ENCODE measurements at regions not wholly inside any gene's neighbourhood (a gene's known extent, or its start where the extent isn't known, plus 50 kb on each side); places are given as distances from the start of the nearest gene placed in this dataset.
A peak's percentile ranks its signal among the peaks of the same experiment; 100 is the strongest.

DNA sequence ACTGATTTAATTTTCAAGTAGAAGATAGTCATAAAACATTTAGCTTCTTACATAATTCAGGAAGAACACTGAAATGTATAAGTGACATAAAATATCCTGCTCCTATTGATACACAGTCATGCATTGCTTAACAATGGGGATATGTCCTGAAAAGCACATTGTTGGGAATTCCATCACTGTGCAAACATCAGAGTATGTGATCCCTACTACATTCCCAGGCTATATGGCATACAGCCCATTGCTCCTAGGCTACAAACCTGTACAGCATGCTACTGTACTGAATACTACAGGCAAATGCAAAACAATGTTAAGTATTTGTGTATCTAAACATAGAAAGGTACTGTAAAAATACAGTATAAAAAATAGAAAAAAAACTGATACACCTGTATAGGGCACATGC lies 723.9 kb upstream of the ARGLU1 start:
- no peak for DNase-seq

DNA sequence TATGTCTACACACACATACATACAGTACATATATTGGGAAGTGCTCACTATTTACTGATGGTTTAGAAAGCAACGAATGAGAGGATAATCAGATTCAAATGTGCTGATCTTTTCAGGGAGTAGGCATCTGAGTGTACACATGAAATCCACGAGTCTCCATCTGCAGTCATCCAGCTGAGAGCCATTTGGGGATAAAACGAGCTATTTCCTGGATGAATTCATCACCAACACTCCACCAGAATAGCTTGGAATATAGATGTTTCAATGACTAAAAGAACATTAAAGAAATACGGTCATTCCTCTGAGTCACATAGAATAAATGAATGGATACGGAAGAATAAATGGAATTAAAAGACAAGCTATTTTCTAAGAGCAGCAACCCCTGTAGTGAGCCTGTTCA lies 721.6 kb upstream of the ARGLU1 start:
- no peak for DNase-seq

DNA sequence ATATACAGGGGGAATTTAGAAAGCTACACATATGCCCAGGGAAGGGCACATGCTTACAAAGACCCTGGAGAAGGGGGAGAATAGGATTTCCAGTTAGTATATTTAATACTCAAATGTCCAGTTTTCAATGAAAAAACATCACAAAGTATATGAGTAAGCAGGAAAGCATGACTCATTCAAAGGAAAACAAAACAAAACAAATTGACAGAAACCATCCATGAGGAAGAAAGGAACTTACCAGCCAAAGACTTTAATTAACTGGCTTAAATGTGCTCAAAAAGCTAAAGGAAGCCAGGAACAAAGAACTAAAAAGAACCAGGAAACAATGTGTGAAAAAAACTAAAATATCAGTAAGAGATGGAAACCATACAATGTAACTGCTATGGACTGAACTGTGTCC lies 716.2 kb upstream of the ARGLU1 start:
- no peak for DNase-seq

DNA sequence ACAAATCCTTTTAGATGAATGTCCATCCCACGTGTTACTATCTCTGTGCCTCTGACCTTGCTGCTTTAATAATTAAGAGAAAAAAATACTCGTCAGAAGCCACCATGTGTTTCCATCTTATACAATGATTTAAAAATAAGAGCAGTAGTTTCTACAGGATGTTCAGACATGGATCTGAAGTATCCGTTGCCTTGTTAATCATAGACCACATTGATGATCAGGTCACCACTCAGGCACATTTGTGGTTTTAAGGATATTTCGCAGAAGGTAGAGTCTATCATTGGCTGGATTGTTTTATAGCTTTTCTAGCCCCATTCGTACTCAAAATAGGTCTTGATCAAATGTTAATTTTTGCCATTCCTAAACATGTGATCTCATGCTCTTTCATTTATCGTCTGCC lies 710.0 kb upstream of the ARGLU1 start:
- DNase-seq = no peak

DNA sequence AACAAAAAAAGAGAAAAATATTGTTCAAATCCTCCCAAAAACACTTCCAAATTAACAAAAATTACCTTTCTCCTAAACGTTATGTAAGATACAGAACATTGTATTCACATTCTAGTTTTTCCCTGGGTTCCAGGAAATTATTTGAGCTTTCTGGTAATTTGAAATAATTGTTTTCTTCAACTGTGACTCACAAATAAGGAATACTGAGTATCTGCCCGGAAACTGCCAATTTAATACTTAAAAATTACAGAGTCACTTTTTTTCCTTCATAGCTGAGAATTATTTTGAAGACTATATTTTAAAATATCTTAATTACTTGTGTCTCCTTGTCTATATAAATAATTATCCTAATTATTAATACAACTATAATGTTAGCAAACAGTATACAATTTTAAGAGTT lies 709.0 kb upstream of the ARGLU1 start:
- no peak for DNase-seq

DNA sequence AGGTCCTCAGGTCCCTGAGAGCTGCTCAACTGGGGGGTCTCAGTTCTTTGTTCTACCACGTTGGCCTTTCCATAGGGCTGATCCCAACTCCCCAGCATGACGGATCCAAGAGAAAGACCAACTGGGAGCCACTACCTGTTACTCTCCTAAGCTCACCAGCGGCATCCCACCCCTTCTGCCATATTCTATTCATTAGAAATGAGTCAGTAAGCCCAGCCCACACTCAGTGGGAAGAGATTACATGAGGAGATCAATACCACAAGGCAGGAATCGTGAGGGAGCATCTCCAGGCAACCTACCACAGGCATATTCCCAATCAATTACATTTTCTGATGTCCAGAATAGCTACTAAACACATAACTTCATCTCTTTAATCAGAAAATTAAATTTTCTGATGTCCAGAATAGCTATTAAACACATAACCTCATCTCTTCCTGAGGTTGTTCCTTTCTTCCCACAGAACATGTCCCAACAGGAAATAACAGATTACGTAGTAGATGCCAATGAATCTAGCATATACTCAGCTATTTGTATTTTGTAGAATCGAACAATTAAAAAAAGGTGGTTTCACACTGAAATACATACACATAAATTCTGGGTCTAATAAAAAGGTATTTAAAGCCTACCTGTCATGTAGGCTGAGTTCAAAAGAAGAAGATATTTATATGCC lies 708.1 kb upstream of the ARGLU1 start:
- DNase-seq = no peak

DNA sequence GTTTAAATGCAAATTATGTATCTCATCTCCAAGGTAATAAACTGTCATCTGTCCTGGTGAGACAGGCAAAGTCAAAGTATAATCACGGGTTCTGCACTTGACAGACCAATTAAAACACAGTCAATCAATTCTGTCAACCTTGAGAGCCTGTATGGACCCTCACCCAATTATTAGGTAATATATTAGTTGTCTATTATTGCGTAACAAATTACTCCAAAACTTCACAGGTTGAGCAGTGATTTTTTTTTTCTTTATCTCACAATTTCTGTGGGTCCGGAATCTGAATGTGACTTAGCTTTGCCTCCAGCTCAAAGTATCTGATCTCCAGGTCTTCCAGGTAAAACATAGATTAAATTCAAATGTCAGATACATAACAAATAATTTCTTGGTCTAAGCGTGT lies 707.4 kb upstream of the ARGLU1 start:
- DNase-seq = no peak

DNA sequence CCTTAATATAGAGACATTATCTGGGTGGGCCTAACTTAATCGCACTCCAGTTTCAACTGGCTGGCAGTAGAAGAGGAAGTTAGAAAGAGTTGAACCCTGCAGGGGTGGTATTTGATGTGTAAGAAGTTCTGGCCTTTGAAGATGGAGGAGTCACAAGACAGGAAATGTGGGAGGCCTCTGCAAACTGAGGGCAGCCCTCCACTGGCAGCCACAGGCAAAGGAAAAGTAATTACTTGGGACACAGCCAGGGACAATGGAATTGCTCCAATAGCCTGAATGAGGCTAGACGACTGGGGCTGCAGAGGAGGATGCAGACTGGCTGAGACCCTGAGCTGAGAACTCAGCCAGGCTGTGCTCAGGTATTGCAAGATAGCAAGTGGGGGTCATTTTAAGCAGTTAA lies 703.3 kb upstream of the ARGLU1 start:
- no peak for DNase-seq

DNA sequence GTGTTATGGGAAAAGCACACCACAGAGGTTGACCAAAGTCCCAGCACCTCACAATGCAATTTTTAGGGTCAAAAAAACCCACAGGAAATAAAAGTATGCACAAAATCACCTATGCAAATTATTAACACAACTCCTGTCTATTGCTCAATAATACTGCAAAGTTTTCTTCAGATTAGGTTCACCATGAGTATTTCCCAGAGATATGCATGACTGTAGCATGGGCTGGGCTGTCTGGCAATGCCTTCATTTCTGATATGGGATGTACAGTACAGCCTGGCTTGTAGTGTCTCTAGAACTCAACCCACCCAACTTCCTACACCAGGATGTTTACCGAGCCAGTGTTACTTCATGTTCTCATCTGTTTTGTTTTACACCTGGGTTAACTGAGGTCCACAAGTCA lies 698.7 kb upstream of the ARGLU1 start:
- no peak for DNase-seq

DNA sequence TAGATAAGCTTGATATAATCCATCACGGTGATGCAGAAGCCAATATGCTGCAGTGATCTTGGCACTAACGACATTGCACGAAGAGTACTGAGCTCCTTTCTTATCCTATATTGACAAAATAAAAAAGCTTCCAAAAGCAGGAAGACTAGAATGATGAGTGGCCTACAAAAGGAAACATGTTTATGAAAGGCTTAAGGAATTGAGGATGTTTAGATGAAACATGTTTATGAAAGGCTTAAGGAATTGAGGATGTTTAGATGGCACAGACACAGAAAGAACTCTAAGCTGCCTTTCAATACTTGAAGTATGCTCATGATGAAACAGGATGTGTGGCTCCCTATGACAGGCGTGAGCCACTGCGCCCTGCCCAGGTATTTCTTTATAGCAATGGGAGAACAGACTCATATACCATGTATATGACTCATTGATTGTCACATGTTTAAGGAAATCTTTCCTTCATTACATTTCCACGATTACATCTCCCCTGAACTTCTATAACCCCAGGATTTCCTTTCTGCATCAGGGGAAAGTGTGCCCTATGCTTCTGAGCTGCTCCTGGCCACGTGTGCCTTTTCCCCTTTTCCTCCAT lies 690.8 kb upstream of the ARGLU1 start:
- DNase-seq = no peak

DNA sequence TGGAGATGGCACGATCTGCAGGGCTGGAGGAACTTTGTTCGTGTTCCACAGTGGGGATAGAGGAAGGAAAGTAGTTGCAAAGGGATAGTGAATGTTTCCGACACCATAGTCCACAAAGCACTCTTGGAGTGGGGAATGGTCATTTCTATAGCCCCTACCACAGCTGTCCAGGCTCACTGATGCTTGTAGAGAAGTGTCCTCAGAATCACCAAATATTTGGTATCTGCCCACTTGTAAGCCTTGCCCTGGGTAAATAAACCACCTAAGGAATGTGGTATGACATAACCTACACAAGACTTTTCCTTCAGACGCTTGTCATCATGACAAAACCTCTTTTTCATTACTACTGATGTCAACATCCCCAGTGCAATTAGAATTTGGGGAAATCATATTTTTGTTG lies 686.5 kb upstream of the ARGLU1 start:
- DNase-seq = no peak

DNA sequence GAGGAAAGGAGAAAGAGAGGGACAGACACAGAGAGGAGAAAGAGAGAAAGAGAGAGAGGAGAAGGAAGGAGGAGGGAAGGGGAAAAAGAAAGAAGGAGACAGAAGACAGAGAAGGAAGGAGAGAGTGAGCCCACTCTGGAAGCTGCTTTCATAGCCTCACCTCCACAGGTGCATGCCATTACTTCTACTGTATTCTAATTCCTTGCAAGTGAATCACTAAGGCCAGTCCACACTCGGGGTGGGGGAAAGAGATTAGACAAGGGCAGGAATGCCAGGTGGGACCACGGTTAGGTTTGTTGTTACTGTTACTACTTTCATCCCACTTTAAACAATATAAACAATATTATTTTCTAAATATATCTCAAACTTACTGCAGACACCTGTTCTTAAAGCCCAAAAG lies 684.5 kb upstream of the ARGLU1 start:
- DNase-seq = no peak

DNA sequence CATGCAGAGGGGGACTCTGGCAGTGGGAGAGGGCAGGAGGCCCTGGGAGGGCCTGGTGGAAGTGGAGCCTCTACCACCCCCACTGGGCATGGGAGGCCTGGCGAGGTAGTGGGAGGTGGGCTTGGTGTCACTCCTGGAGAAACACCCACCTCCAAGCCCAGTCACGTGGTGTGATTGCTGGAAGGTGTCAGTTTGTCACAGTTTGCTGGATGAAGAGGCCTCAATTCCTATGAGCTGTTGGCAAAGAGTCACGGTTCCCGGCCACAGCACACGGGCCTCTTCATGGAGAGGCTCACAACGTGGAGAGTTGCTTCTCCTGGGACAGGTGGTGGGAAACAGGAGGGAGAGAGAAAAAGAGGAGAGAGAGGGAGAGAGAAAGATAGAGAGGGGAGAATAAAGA lies 684.1 kb upstream of the ARGLU1 start:
- no peak for DNase-seq

DNA sequence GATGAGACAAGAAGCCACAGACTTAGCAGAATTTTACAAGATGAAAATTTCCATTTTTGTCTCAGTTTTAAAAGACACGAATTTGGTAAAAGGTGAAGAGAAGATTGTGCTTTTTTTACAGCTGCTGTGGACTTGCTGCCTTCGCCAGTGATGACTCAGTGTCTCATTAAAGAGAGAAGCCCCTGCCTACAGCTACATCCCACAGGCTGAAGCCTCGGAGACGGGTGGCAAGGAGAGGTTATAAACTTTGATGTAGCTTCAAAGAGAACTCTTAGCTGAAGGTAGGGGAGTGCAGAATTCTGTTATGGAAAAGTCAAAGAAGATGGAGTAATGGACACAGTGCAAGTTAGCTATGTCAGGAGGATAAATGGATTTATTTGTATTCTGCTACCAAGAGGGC lies 683.4 kb upstream of the ARGLU1 start:
- no peak for DNase-seq

DNA sequence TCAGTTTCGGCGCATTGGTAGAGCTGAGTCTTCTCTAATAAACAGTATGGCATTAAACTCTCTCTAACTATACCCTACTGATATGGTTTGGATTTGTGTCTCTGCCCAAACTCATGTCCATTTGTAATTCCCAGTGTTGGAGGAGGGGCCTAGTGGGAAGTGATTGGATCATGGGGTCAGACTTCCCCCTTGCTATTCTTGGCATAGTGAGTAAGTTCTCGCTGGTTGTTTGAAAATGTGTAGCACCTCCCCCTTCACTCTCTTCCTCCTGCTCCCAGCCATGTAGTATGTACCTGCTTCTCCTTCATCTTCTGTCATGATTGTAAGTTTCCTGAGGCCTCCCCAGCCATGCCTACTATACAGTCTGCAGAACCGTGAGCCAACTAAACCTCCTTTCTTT lies 682.7 kb upstream of the ARGLU1 start:
- no peak for DNase-seq

DNA sequence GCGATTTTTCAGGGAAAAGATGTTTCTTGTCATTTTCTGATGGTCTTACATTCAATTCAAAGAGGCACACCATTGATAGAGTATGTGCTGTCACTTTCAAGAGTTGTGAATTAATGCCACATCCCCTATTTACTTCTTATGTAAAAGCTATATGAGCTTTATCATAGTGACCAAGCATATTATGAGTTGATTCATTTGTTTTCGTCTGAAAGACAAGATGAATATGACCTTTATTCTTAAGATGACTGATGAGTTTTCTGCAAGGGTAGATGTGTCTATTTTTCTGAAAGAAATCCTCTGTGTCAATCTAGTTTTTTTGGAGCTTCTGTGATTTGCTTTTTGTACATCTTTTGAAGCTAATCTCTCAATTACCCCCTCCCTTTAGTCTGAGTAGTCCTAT lies 676.3 kb upstream of the ARGLU1 start:
- no peak for DNase-seq

DNA sequence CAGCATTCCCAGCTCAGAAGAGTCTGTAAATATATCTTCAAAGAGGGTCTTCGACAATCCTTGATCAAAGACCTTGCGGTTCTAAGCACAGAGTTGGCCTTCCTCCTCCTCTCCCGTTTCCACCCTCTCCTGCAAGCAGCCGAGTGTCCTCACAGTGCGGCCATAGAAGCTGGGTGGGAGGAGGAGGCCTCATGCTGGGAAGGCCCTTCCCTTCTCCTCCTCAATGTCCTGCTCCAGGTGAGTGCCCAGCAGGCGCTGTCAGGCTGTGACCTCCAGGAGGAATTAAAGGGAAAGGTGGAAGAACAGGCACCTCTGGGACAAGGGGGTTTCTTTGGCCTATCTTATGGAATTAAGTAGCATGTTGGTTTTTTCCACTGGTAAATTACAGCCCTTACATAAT lies 674.2 kb upstream of the ARGLU1 start:
- DNase-seq = no peak

DNA sequence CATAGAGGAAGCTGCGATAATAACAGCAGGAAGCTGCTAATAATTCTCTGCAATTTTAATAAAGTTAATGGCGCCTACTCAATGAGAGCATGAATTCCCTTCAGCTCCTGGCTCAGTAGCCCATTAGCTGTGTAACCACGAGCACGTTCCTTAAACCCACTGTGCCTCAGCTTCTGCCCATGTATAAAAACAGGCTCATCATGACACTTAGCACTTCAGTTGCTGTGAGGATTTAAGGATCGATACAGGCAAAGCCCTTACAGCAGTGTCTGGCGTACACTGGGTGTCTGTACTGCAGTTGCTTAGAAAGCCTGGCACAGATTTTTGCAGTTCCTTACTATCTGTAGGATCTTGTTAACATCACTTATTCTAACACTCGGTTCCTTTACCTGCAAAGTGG lies 673.4 kb upstream of the ARGLU1 start:
- peak; percentile 61 for DNase-seq

DNA sequence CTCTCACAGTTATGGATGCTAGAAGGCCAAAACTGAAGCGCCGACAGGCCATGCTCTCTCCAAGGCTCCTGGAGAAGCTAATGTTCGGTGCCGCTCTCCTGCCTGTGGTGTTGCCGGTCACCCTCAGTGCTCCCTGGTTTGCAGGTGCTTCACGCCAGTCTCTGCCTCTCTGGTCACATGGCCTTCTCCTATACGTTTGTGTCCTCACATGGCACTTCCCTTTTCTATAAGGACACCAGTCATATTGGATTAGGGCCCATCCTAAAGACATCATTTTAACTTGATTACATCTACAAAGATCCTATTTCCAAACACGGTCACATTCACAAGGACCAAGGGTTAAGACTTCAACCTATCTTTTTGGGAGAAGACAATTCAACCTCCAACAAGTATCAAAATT lies 671.3 kb upstream of the ARGLU1 start:
- no peak for DNase-seq

DNA sequence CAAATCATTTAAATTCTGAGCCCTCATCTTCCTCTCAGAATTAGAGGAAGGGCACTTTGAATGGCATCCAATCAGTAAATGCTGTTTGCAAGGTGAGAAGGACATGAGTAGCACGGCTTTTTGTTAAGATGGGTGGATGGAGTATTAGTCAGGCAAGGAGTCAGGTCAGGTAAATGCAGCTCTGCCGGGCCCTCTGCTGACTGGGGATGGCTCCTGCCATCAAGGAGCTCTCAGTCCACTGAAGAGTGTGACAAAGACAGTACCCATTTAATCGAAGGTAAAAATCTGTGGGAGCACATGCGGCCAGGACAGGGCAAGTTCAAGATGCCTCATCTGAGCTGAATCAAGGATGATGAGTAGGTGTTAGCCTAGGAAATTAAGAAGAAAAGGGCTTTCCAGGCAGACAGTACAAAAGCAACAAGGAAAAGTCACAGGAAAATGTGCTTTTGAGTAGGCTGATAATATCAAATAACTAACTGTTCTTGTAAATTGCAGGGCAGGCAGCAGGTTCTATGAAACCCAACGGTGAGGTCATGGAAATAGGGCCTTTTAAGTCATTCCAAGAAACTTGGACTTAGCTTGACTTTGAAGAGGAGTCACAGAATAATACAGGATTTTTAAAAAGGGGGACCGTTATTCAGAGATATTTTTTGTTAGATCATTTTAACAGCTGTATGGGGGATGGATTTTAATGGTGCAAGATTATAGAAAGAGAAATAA lies 670.5 kb upstream of the ARGLU1 start:
- no peak for DNase-seq

DNA sequence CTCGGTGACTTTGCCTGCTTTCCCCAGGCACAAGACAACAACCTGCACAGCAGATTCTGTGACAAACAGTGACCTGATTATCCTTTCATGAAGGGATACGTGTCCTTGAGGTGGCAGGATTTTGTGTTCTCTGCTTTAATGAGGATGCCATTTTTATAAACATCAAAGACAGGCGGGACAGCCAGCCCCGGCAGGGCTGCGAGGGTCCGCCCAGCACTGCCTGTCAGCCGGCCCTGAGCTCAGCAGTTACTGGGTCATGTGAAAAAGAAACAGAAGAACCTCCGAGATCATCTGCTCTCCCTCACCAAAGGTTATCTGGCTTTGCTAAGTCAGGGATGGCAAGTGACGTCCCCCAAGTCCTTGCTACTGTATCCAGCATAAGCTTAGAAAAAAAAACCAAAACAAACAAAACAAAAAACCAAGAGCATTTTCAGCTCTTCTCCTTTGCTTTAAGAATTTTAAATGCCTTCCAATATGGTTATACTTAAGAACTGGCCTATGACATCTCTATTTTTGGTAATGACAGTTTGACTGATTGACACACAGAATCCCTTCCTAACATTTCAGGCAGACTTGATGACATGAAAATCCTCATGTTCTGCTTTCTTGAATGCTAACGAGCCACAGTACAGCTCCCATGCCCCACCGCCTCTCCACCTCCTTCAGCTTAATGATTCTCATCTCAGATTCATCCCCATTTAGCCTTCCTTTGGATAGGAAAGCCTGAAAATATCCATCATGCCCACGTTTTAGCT lies 666.6 kb upstream of the ARGLU1 start:
- DNase-seq = peak; percentile 22

DNA sequence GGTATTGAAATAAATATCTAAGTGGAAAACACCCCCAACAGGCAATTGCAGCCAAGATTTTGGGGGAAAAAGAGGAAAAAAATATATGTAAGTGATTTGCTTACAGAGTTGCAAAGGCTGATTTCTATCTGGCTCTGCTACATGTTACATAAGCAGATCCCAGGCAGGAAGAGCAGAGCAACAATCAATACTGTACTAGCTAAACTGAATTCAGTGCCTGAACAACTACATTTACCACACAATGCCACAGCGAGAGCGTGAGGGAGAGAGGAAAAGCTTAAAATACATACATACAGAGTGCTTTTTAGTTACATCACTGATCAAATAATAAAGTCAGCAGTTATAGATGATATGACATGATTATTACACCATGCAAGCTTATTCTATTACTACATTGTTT lies 665.6 kb upstream of the ARGLU1 start:
- no peak for DNase-seq

DNA sequence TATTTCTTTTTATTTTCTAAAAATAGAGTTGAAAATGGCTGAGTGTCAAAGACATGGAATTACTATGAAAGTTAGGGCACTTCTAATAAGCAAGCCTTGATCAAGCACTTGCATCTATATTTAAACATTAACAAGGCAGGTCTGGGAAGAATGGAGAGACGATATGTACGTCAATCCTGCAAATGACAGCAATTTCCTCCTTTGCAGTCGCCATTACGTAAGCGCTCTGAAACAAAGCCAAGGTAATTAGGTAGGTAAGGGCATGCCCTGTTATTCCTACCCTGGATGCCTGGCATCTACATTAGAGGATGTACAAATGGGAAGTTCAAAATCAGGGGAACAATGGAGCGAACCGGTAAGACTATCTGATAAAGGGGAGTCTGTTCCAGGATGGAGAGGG lies 664.0 kb upstream of the ARGLU1 start:
- DNase-seq = no peak

DNA sequence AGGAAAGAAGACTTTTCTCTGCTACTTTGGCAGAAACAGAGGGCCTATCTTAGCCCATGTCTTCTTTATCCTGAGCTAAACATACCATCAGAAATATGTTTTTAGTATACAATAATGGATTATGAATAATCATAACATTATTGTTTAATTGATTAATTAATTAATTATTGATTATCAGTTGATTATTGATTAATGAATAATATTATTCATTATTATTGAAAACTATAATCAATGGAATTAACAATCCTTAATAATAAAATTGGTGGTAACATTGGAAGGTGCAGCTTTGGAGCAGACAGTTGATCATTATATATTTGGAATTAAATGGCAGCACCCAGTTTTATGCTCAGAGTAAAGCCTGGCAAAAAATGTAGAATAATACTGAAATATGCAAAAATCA lies 655.9 kb upstream of the ARGLU1 start:
- no peak for DNase-seq

All from NCI-H187 treated with DMSO at 0.1 percent for 48 hours (cell line).